ENCODE measurements at regions not wholly inside any gene's neighbourhood (a gene's known extent, or its start where the extent isn't known, plus 50 kb on each side); places are given as distances from the start of the nearest gene placed in this dataset.
"Not testable (repeated sequence)": the region's sequence is repeated elsewhere in the genome, so short reads cannot be mapped to it uniquely, and the experiment has no call there.

GRCh38 chr10:131531265-131532190 lies 220.0 kb upstream of the TCERG1L start:
- DNase-seq (ENCODE audit: low spot score), result no peak

- no peak for DNase-seq (ENCODE audit: low spot score)
These were observed 220.8 kb upstream of the TCERG1L start for GRCh38 chr10:131532291-131532690.

GRCh38 chr10:131532745-131533341 lies 221.3 kb upstream of the TCERG1L start:
- DNase-seq (ENCODE audit: low spot score), result no peak

GRCh38 chr10:131533846-131534526 lies 222.5 kb upstream of the TCERG1L start:
- DNase-seq (ENCODE audit: low spot score), result no peak

- DNase-seq (ENCODE audit: low spot score), result no peak
These were observed 223.3 kb upstream of the TCERG1L start for GRCh38 chr10:131534836-131535235.

GRCh38 chr10:131536676-131537075 lies 225.2 kb upstream of the TCERG1L start:
- DNase-seq (ENCODE audit: low spot score), result no peak

- DNase-seq (ENCODE audit: low spot score), result no peak
These were observed 225.8 kb upstream of the TCERG1L start for GRCh38 chr10:131537281-131537680.

- DNase-seq (ENCODE audit: low spot score), result no peak
These were observed 233.0 kb upstream of the TCERG1L start for GRCh38 chr10:131544495-131544894.

- DNase-seq (ENCODE audit: low spot score), result no peak
These were observed 234.7 kb upstream of the TCERG1L start for GRCh38 chr10:131546086-131546810.

GRCh38 chr10:131547129-131547799 lies 235.7 kb upstream of the TCERG1L start:
- DNase-seq (ENCODE audit: low spot score), result no peak

- no peak for DNase-seq (ENCODE audit: low spot score)
These were observed 236.7 kb upstream of the TCERG1L start for GRCh38 chr10:131548176-131548575.

GRCh38 chr10:131549116-131549515 lies 237.6 kb upstream of the TCERG1L start:
- no peak for DNase-seq (ENCODE audit: low spot score)

- no peak for DNase-seq (ENCODE audit: low spot score)
These were observed 241.6 kb upstream of the TCERG1L start for GRCh38 chr10:131553121-131553520.

GRCh38 chr10:131553581-131553980 lies 242.1 kb upstream of the TCERG1L start:
- DNase-seq (ENCODE audit: low spot score), result no peak

GRCh38 chr10:131554821-131555220 lies 243.3 kb upstream of the TCERG1L start:
- DNase-seq (ENCODE audit: low spot score), result no peak

- DNase-seq (ENCODE audit: low spot score), result no peak
These were observed 243.9 kb upstream of the TCERG1L start for GRCh38 chr10:131555406-131555805.

GRCh38 chr10:131556061-131556896 lies 244.8 kb upstream of the TCERG1L start:
- no peak for DNase-seq (ENCODE audit: low spot score)

GRCh38 chr10:131556897-131557495 lies 245.5 kb upstream of the TCERG1L start:
- no peak for DNase-seq (ENCODE audit: low spot score)

GRCh38 chr10:131557956-131558355 lies 246.4 kb upstream of the TCERG1L start:
- not testable (repeated sequence) for DNase-seq (ENCODE audit: low spot score)

GRCh38 chr10:131559450-131559911 lies 248.0 kb upstream of the TCERG1L start:
- DNase-seq (ENCODE audit: low spot score), result peak; percentile 23
